HG03066 (cell line): ENCODE measurements at regions not wholly inside any gene's neighbourhood (a gene's known extent, or its start where the extent isn't known, plus 50 kb on each side); places are given as distances from the start of the nearest gene placed in this dataset.

ENCODE experiments used
- ATAC-seq: cut with Tn5 transposase; IDR thresholded peaks from one replicate; pipeline ENCODE4 v1.9.1; 2021; ENCODE audit warnings: low read depth; ENCODE audit not compliant: unreplicated experiment

DNA sequence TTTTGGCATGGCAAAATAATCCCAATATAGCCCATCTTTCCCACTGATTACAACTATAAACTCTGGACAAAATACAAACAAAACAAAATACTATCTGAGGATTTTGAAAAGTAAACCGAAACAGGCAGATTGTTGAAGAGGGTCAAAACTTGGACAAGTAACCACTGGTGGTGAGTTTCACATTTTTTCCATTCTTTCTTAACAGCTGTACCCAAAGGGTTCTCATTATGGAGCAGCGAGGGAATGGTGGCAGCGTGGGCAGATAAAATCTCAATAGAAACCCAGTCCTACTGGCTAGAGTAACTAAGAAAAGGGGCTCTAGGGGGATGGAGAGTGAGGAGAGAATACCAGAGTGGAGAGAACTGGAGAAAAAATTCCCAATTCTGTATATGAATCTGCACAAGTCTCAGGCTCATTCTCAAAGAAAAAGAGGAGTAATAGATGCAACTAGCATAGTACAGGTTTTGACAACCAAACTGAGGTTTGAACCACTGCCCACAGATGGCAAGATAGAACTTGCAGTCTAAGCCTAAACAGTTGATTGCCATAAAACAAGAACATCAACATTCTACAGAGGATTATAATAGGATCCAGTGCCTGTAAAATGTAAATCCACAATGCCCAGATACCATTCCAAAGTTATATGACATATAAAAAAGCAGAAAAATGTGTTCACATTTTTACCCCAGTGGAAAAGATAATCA is 284.5 kb downstream of the KCNRG start:
- ATAC-seq = no peak

- ATAC-seq = no peak
These were observed 288.9 kb downstream of the KCNRG start for GRCh38 chr13:50303963-50304721.

GRCh38 chr13:50306156-50306555 is 290.9 kb downstream of the KCNRG start:
- ATAC-seq = no peak

- ATAC-seq = no peak
These were observed 294.1 kb downstream of the KCNRG start for GRCh38 chr13:50309318-50309717.

GRCh38 chr13:50309882-50310594 is 294.8 kb downstream of the KCNRG start:
- no peak for ATAC-seq

DNA sequence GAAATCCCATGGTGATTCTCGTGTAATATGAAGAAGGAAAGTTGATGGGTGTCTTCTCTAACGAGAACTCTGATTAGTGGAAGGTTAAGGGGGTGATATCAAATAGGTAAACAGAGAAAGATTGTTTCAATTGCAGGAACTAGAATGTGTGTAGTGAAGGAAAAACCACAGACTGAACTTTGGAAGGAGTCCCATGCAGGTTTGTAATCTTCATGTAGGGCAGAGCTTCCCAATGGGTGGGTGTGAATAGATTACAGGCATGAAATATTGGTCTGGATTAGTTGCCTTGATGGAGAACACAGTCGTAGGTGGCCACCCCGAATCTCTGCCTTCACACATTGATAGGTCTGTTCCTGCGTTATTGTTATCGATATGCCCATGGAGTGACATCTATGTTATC is 295.5 kb downstream of the KCNRG start:
- ATAC-seq = no peak

- ATAC-seq = no peak
These were observed 303.6 kb downstream of the KCNRG start for GRCh38 chr13:50318887-50319286.

DNA sequence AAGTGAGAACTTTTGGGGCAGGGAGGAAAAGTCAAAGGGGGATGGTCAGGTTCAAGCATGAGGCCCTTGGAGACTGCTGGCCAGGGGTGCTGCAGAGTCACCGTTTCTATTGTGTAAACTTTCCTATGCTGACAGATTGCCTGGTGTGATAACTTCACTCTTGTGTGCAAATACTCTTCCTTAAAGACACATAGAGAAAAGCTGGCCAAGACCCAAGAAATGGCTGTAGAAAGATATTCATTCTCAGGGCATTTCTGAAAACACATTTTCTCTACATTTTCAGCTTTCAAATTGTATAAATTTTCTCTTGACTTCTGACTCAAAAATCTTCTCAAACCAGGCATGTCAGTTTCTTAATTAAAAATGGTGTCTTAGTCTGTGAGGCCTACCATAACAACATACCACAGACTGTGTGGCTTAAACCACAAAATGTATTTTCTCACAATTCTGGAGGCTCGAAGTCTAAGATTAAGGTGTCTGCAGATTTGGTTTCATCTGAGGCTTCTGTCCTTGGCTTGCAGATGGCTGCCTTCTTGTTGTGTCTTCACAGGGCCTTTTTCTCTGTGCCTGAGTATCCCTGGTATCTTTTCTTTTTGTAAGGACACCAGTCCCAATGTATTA is 304.5 kb downstream of the KCNRG start:
- ATAC-seq = no peak

- ATAC-seq = no peak
These were observed 305.1 kb downstream of the KCNRG start for GRCh38 chr13:50320271-50320862.

DNA sequence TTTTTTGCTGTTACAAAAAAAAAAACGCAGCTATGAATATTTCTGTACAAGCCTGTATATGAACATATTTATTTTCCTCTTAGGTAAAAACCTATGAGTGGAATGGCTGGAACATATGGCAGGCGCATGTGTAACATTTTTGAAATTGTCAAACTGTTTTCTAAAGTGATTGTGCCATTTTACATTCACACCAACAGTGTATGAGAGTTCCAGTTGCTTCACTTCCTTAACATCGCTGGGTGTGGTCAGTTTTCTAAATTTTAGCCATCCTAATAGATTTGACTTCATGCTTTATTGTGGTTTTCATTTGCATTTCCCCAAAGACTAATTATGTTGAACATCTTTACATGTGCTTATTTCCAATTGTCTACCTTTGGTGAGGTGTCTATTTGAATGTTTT is 306.8 kb downstream of the KCNRG start:
- ATAC-seq = no peak

GRCh38 chr13:50323440-50324065 is 308.3 kb downstream of the KCNRG start:
- ATAC-seq = no peak

GRCh38 chr13:50326271-50326670 is 311.0 kb downstream of the KCNRG start:
- no peak for ATAC-seq

DNA sequence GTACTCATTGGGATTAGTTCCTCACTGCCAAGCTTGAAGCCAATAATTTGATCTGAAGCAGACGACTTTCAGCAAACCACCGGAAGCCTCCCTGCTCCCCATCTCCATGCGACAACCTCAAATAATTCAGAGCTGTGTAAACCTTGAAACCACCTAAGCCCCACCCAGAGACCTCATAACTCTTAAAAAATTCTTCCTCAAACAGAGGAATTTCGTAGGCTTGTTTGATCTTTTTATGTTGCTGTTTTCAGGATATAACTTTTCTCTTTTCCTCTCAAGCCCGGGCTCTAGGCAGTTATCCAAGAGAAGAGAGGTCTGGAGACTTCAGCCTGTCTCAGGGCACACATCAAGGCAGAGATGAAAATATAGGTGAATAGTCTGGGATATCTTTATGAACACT is 311.6 kb downstream of the KCNRG start:
- ATAC-seq = no peak

GRCh38 chr13:50334115-50334778 is 319.0 kb downstream of the KCNRG start:
- no peak for ATAC-seq

- no peak for ATAC-seq
These were observed 319.7 kb downstream of the KCNRG start for GRCh38 chr13:50334944-50335343.

DNA sequence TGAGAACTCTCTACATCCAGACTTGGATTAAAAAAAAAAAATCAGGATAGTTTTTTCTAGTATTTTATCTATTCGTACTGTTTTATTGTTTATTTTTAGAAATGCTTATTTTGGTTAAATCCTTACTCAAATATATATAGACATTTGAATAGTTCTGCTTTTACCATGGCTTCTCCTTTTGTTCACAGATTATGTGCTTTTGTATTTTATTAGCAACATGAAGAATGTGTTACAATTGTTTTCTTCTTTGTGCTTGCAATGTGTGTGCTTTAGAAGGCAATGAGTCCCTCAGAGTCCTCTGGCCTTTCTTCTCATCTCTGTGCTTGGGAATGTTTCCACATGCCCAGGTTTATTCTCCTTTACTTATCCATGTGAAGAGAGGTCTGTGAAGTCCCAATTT is 324.0 kb downstream of the KCNRG start:
- ATAC-seq = no peak

GRCh38 chr13:50340146-50340545 is 324.9 kb downstream of the KCNRG start:
- ATAC-seq = no peak

DNA sequence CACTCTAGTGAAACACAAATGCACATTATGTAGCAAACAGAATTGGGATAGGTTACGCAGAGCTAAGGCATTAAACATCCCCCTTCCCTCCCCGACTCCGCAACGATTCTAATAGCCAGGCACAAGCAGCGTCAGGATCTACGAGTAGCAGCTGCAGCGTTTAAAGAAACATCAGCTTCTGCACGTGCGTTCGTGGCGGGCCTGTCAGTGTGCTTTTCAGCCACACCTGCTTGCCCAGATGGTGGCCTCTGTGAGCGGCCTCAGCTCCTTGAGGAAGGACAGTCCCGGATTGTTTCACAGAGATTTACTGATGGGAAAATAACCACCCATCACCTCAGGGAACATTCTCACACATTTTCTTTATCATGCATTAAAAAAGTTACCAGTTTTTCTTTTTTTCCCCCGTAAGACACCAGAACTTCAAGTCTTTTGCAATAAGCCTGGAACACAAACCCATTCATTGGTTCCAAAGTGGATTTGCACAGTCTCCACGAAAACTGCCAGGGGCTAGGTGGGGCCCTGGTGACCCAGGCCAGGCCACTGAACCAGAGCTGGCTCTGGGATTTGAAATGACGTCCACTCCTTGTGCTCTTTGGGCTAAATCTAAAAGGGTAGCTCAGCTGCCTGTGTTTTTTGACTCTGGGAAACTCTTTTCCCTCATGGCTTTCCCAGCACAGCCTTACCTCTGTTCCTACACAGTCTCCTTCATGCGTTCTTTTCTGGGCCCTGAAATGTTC is 325.5 kb downstream of the KCNRG start:
- no peak for ATAC-seq

DNA sequence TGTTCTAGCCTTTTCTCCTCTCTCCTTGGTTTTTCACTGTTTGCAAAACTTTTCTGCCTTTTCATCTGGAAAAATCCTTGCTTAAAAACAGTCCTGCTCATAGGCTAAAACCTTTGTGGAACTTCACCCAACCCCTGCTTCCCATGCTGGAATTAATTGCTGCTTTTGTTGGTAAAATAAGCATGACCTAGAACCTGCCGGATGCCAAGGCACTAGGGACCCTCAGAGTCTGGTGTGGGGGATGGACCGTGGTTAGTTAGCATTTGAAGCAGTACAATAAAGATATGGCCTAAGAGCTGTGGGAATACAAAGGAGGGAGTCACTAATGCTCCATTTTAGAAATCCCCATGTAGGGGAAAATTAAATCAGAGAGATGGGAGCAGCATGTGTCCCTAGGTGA is 326.3 kb downstream of the KCNRG start:
- ATAC-seq = no peak
